Hematopoietic multipotent progenitor cell treated with erythropoietin and hydrocortisone succinate and interleukin-3 and kit ligand, for 17 days (in vitro differentiated cells): ENCODE measurements at regions not wholly inside any gene's neighbourhood (a gene's known extent, or its start where the extent isn't known, plus 50 kb on each side); places are given as distances from the start of the nearest gene placed in this dataset.

Source experiments
- DNase-seq: peaks from one replicate; pipeline ENCODE4 v3.0.0-alpha.2; 2015; ENCODE audit warnings: low spot score

DNA sequence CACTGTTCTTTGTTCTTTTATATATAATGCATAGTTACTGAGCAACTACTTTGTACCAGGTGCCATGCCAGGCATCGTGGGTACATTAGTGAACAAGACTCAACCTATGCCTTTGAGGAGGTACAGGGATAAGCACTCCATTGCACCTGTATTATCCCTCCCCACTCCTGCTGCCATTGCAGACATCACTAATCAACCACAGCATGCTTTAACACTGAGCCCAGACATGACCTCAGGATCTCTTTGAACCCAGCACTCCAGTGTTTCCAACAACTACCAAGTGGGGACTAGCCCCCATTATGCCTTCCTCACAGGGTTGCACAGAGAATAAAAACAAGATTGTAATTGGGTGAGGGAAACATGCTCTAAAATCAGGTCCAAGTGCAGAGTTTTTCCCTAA, 60.5 kb upstream of the COL13A1 start:
- no peak for DNase-seq

DNA sequence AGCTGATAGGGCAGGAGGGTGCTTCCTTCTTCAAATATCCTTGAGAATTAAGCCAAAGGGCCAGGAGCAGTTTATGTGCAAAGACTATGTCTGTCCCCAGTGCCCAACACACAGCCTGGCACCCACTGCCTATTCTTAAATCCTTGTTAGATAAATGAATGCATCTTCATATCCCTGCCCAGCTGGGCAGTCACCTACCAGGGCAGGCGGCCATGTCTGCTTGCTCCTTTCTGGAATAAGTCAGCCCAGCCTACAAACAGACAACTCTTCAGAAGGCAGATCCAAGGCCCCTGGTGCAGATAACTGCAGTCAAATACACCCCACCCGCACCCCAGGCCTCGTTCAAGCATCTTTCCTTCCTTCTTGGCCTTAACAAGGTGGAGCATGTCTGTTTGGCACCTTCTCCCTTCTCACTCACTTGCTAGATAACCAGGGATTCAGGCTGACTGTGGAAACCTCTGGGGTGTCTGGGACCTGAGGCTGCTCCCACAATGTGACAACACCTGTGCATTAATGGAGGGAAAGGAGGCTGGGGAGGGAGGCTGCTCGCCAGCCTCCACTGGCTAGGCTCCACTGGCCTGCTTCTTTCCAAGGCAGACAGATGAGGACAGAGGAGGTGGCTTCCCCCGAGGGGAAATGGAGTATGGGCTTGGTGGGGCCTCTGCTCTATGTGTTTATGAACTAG, 59.9 kb upstream of the COL13A1 start:
- no peak for DNase-seq

DNA sequence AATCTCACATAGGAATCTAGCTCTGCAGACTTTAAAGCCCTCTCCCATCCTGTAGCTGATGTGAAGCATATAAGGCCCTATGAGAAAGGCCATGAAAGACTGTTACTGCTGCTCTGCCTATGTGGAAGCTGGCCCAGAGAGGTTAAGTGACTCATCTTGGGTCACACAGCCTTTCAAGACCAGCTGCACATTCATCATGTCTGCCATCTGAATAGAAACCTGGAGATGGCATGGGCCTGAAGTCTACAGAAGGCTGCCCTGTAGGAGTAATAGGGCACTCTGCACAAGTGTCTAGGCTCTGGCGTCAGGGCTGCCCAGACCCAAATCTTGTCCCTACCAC, 59.4 kb upstream of the COL13A1 start:
- no peak for DNase-seq

GRCh38 chr10:69742928-69743602, 58.6 kb upstream of the COL13A1 start:
- no peak for DNase-seq

- DNase-seq: no peak
Measured at GRCh38 chr10:69744971-69745370, 56.7 kb upstream of the COL13A1 start.

DNA sequence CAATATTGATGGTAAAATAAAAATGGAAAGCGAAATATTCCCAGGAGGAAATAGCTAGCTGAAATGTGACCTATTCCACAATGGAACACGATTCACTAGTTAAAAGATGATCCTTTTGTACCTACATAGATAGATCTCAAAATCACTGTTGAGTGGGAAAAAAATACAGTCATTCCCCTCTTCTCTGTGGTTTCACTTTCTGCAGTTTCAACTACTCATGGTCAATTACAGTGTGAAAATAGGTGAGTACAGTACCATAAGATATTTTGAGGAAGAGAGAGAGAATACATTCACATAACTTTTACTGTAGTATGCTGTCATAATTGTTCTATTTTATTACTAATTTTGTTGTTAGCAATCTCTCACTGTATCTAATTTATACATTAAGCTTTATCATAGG, 56.0 kb upstream of the COL13A1 start:
- DNase-seq: no peak

DNA sequence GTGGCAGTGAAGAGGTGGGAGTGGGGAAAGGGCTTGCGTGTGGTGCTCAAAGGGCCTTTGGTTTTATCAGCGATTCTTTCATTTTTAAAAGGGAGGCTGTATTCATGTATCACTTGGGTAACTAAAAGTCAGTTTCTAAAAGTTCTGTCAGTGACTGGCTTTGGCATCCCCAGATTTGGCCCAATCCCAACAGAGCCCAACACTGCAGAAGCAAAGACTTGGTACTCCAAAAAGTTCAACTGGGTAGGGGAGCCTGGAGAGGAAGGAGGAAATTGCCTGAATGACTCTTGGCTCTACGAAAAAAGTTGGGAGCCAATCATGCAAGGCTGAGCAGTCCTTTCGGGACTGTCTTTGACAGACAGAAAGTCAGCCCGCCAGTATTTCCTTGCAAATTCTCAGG, 54.5 kb upstream of the COL13A1 start:
- DNase-seq: no peak

- DNase-seq: no peak
Measured at GRCh38 chr10:69748621-69749020, 53.1 kb upstream of the COL13A1 start.

DNA sequence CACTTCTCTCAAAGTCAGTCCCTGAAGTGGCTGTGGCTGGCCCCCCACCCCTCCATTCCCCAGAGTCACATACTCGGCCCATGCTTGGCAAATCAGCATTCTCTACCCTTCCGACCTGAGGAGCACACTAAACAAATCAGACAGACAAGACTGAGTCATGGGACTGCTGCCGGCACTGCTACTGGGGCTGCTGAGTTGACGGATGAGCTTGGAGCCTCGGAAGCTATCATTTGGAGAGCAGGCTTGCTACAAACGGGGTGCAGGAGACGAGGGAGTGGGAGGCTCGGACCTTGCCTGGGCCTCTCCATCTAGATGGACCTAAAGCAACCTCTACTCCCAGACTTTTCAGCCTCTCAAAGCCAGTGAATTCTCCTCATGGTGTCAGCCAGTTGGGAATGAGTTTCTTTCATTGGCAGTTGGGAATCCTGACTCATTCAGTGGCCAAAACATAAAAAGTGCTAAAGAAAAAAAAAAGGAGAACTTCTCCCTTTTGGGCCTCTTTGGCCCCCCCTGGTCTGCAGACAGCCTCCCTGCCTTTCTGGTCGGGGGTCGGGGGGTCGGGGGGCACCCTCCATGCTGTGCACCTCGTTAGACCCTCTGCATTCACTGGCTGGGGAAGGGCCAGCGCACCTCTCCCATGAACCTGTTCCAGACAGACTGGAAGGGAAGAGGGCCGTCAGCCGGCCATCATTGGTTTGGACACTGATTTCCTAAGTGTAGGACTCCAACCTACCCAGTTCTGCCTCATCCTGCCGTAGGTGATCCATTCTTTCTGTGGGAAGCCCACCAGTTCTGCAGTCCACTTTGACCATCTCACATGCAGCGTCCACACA, 52.3 kb upstream of the COL13A1 start:
- DNase-seq: no peak

GRCh38 chr10:69750011-69750373, 51.7 kb upstream of the COL13A1 start:
- DNase-seq: no peak

- DNase-seq: no peak
Measured at GRCh38 chr10:69750725-69751124, 51.0 kb upstream of the COL13A1 start.

DNA sequence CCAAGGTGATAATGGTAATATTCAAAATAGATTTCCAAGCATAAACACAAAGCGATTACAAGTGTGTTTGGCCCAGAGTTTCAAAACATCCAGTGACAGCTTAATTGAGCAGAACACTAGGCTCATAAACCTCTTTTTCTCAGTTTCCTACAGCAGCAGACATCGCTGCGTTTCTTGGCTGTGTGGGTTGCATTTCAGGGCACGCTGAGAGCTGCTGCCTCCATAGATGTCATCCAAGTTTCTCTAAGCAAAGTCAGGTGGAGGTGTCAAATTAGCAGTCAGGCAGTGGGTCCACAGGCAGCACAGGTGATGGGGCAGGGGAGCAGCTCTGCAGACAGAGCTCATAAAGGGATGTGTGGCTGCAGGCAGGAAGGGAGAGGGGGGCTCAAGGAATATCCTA, 50.5 kb upstream of the COL13A1 start:
- DNase-seq: no peak
